ENCODE measurements at regions not wholly inside any gene's neighbourhood (a gene's known extent, or its start where the extent isn't known, plus 50 kb on each side); places are given as distances from the start of the nearest gene placed in this dataset.

- Histone ChIP-seq H3K4me3 (ENCODE audit: low read depth in 2 of 2, low read length in 2 of 2) (no peak overlapping the region), H3K27me3 (ENCODE audit: control insufficient read depth, insufficient read depth, low read length) (no peaks in the 10 kb centered on the region), H3K27ac (ENCODE audit: low read length) (no peak overlapping the region), H3K4me1 (ENCODE audit: control insufficient read depth, insufficient read depth, low read length) (no peaks in the 10 kb centered on the region), H3K9me3 (ENCODE audit: control insufficient read depth, insufficient read depth, low read depth, low read length) (no peaks in the 10 kb centered on the region), H3K36me3 (ENCODE audit: control insufficient read depth, insufficient read depth, low read length) (no peaks in the 10 kb centered on the region)
- no peak for TF ChIP-seq TCF7L2 (IDR thresholded peaks at IDR 0.05; ENCODE audit: low read depth, low read length)
- TF ChIP-seq REST (IDR thresholded peaks at IDR 0.05; ENCODE audit: insufficient read depth in 1 of 2, low read depth in 2 of 2, low read length in 1 of 2) = no peak
- no peak for TF ChIP-seq SIN3A (IDR thresholded peaks at IDR 0.05; ENCODE audit: borderline replicate concordance, insufficient read depth, low read depth, low read length)
- TF ChIP-seq CTCF (IDR thresholded peaks at IDR 0.05) = no peak
- no peak for TF ChIP-seq POLR2AphosphoS5 (IDR thresholded peaks at IDR 0.05; ENCODE audit: low read depth, low read length)
- ATAC-seq = no peak
- ChIA-PET CTCF (no interaction called here), POLR2A (no interaction called here)
- DNase-seq (ENCODE audit: low read depth, low spot score) = no peak
- no TSS peak for BruUV-seq (replicated peaks)
- intact Hi-C loops (cut with micrococcal nuclease; ENCODE audit: unreplicated experiment) (no loop called here), in situ Hi-C loops (cut with HindIII; ENCODE audit: low pct_unique_long_range_greater_than_20kb, low sequenced_read_pairs) (no loop called here)
Observed at GRCh38 chr2:226251661-226252060, 548.0 kb downstream of the IRS1 start.

- in situ Hi-C loops (cut with HindIII; ENCODE audit: low pct_unique_long_range_greater_than_20kb, low sequenced_read_pairs) (no loop called here), intact Hi-C loops (cut with micrococcal nuclease; ENCODE audit: unreplicated experiment) (no loop called here)
- CTCF ChIA-PET = interaction anchor here (0.6 to 0.7 kb wide), 2 partner anchors 376 to 474 kb away, joined by 3 read pairs; no protein-coding TSS in a partner anchor
- Histone ChIP-seq H3K4me1 (ENCODE audit: control insufficient read depth, insufficient read depth, low read length) (no peaks in the 10 kb centered on the region), H3K27me3 (ENCODE audit: control insufficient read depth, insufficient read depth, low read length) (no peaks in the 10 kb centered on the region), H3K27ac (ENCODE audit: low read length) (no peak overlapping the region; the same call in 1 of the 2 replicates), H3K36me3 (ENCODE audit: control insufficient read depth, insufficient read depth, low read length) (no peaks in the 10 kb centered on the region), H3K9me3 (ENCODE audit: control insufficient read depth, insufficient read depth, low read depth, low read length) (peaks cover 18% of the 10 kb centered on the region; the same call in 1 of the 2 replicates), H3K4me3 (ENCODE audit: low read depth in 2 of 2, low read length in 2 of 2) (no peak overlapping the region)
- TF ChIP-seq REST (IDR thresholded peaks at IDR 0.05; ENCODE audit: insufficient read depth in 1 of 2, low read depth in 2 of 2, low read length in 1 of 2) (no peak), CTCF (IDR thresholded peaks at IDR 0.05) (no peak; the same call in 1 of the 2 replicates), POLR2AphosphoS5 (IDR thresholded peaks at IDR 0.05; ENCODE audit: low read depth, low read length) (no peak), TCF7L2 (IDR thresholded peaks at IDR 0.05; ENCODE audit: low read depth, low read length) (no peak), SIN3A (IDR thresholded peaks at IDR 0.05; ENCODE audit: borderline replicate concordance, insufficient read depth, low read depth, low read length) (no peak)
- DNase-seq (ENCODE audit: low read depth, low spot score) (no peak), ATAC-seq (no peak)
- POLR2A ChIA-PET = no interaction called here
- BruUV-seq (replicated peaks) = no TSS peak
Observed at GRCh38 chr2:226247289-226248275, 552.0 kb downstream of the IRS1 start.

Measured in Panc1 (cell line).